ENCODE measurements at regions not wholly inside any gene's neighbourhood (a gene's known extent, or its start where the extent isn't known, plus 50 kb on each side); places are given as distances from the start of the nearest gene placed in this dataset.

- Histone ChIP-seq H2AK5ac (ENCODE audit: low read length) (no peak overlapping the region), H3K79me2 (ENCODE audit: control insufficient read depth, insufficient read depth, low read length, poor library complexity) (no peaks in the 10 kb centered on the region), H3K36me3 (ENCODE audit: control insufficient read depth in 1 of 2, insufficient read depth in 2 of 2, low read length in 2 of 2) (no peaks in the 10 kb centered on the region), H2BK120ac (ENCODE audit: insufficient read depth, low read length, poor library complexity) (no peak overlapping the region), H2BK5ac (ENCODE audit: low read depth, low read length, poor library complexity) (no peak overlapping the region), H2AFZ (ENCODE audit: insufficient read depth, low read length, poor library complexity) (no peak overlapping the region), H3K4me2 (ENCODE audit: low read length) (no peak overlapping the region), H4K91ac (ENCODE audit: low read depth, low read length) (no peak overlapping the region), H4K8ac (ENCODE audit: low read depth, low read length) (no peak overlapping the region), H3K18ac (ENCODE audit: low read length) (no peak overlapping the region), H3K23ac (ENCODE audit: low read length) (no peak overlapping the region), H3K79me1 (ENCODE audit: low read length) (no peaks in the 10 kb centered on the region), H3K9ac (ENCODE audit: low read length) (no peak overlapping the region), H3K4ac (ENCODE audit: low read depth, low read length) (no peak overlapping the region), H3K14ac (ENCODE audit: low read length) (no peak overlapping the region), H2BK12ac (ENCODE audit: low read length) (no peak overlapping the region), H3K27ac (ENCODE audit: low read depth, low read length) (no peak overlapping the region), H3K27me3 (ENCODE audit: insufficient read depth, low read length) (no peaks in the 10 kb centered on the region), H3K4me1 (ENCODE audit: control insufficient read depth in 1 of 2, insufficient read depth in 2 of 2, low read length in 2 of 2) (no peaks in the 10 kb centered on the region), H4K12ac (ENCODE audit: low read depth, low read length) (no peak overlapping the region), H3K4me3 (ENCODE audit: low read depth, low read length) (no peak overlapping the region), H3K9me3 (ENCODE audit: insufficient read depth, low read depth, low read length) (peaks cover 4% of the 10 kb centered on the region)
- no CpG with 5 or more reads among the region's 16 CpGs for WGBS (ENCODE audit: extremely low coverage, insufficient coverage, insufficient read length)
- DNase-seq, result no peak
Measured at GRCh38 chr1:4055294-4055967, 155.4 kb upstream of the C1orf174 start.

- H3K18ac ChIP-seq (ENCODE audit: low read length), result no peak overlapping the region
- no peak overlapping the region for H4K12ac ChIP-seq (ENCODE audit: low read depth, low read length)
- no peak overlapping the region for H3K14ac ChIP-seq (ENCODE audit: low read length)
- H2BK5ac ChIP-seq (ENCODE audit: low read depth, low read length, poor library complexity), result no peak overlapping the region
- H3K79me2 ChIP-seq (ENCODE audit: control insufficient read depth, insufficient read depth, low read length, poor library complexity), result no peaks in the 10 kb centered on the region
- no peaks in the 10 kb centered on the region for H3K36me3 ChIP-seq (ENCODE audit: control insufficient read depth in 1 of 2, insufficient read depth in 2 of 2, low read length in 2 of 2)
- no peak overlapping the region for H2BK12ac ChIP-seq (ENCODE audit: low read length)
- no peak overlapping the region for H3K4me3 ChIP-seq (ENCODE audit: low read depth, low read length)
- no peak overlapping the region for H3K27ac ChIP-seq (ENCODE audit: low read depth, low read length)
- no peak overlapping the region for H4K8ac ChIP-seq (ENCODE audit: low read depth, low read length)
- no peaks in the 10 kb centered on the region for H3K27me3 ChIP-seq (ENCODE audit: insufficient read depth, low read length)
- WGBS (ENCODE audit: extremely low coverage, insufficient coverage, insufficient read length), result no CpG with 5 or more reads among the region's 9 CpGs
- no peak overlapping the region for H2AK5ac ChIP-seq (ENCODE audit: low read length)
- no peak overlapping the region for H3K4me2 ChIP-seq (ENCODE audit: low read length)
- peaks cover 4% of the 10 kb centered on the region for H3K9me3 ChIP-seq (ENCODE audit: insufficient read depth, low read depth, low read length)
- H2BK120ac ChIP-seq (ENCODE audit: insufficient read depth, low read length, poor library complexity), result no peak overlapping the region
- H3K9ac ChIP-seq (ENCODE audit: low read length), result no peak overlapping the region
- H3K23ac ChIP-seq (ENCODE audit: low read length), result no peak overlapping the region
- H4K91ac ChIP-seq (ENCODE audit: low read depth, low read length), result no peak overlapping the region
- H3K79me1 ChIP-seq (ENCODE audit: low read length), result no peaks in the 10 kb centered on the region
- H2AFZ ChIP-seq (ENCODE audit: insufficient read depth, low read length, poor library complexity), result no peak overlapping the region
- no peak for DNase-seq
- no peaks in the 10 kb centered on the region for H3K4me1 ChIP-seq (ENCODE audit: control insufficient read depth in 1 of 2, insufficient read depth in 2 of 2, low read length in 2 of 2)
- no peak overlapping the region for H3K4ac ChIP-seq (ENCODE audit: low read depth, low read length)
Measured at GRCh38 chr1:4056422-4056821, 156.3 kb upstream of the C1orf174 start.

GRCh38 chr1:4056989-4057388, 156.9 kb upstream of the C1orf174 start:
- Histone ChIP-seq H3K27me3 (ENCODE audit: insufficient read depth, low read length) (no peaks in the 10 kb centered on the region), H3K18ac (ENCODE audit: low read length) (no peak overlapping the region), H2AK5ac (ENCODE audit: low read length) (no peak overlapping the region), H3K27ac (ENCODE audit: low read depth, low read length) (no peak overlapping the region), H2AFZ (ENCODE audit: insufficient read depth, low read length, poor library complexity) (no peak overlapping the region), H3K4me1 (ENCODE audit: control insufficient read depth in 1 of 2, insufficient read depth in 2 of 2, low read length in 2 of 2) (no peaks in the 10 kb centered on the region), H3K23ac (ENCODE audit: low read length) (no peak overlapping the region), H3K9me3 (ENCODE audit: insufficient read depth, low read depth, low read length) (peaks cover 4% of the 10 kb centered on the region), H4K12ac (ENCODE audit: low read depth, low read length) (no peak overlapping the region), H4K8ac (ENCODE audit: low read depth, low read length) (no peak overlapping the region), H3K14ac (ENCODE audit: low read length) (no peak overlapping the region), H4K91ac (ENCODE audit: low read depth, low read length) (no peak overlapping the region), H3K79me2 (ENCODE audit: control insufficient read depth, insufficient read depth, low read length, poor library complexity) (no peaks in the 10 kb centered on the region), H3K36me3 (ENCODE audit: control insufficient read depth in 1 of 2, insufficient read depth in 2 of 2, low read length in 2 of 2) (no peaks in the 10 kb centered on the region), H2BK120ac (ENCODE audit: insufficient read depth, low read length, poor library complexity) (no peak overlapping the region), H3K4me3 (ENCODE audit: low read depth, low read length) (no peak overlapping the region), H3K9ac (ENCODE audit: low read length) (no peak overlapping the region), H3K4ac (ENCODE audit: low read depth, low read length) (no peak overlapping the region), H3K4me2 (ENCODE audit: low read length) (no peak overlapping the region), H2BK12ac (ENCODE audit: low read length) (no peak overlapping the region), H3K79me1 (ENCODE audit: low read length) (no peaks in the 10 kb centered on the region), H2BK5ac (ENCODE audit: low read depth, low read length, poor library complexity) (no peak overlapping the region)
- no peak for DNase-seq
- WGBS (ENCODE audit: extremely low coverage, insufficient coverage, insufficient read length), result no CpG with 5 or more reads among the region's 7 CpGs

DNA sequence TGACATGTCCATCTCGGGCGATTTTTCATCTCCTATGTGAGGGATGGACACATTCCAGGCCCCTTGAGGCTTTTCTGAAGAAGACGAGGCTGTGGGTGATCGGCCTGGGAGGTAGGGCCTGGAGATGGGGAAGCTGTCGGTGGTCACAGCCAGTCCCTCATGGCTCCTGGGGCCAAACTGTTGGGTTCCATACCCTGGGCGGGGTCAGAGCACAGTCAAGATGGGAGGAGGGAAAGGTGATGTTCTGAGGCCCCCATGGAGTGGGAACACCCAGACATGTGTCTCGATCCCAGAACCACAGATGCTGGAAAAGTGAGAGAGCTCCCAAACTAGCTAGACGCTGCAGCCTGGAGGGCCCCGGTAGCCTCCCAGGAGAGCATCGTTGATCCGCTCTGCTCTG, 157.5 kb upstream of the C1orf174 start:
- Histone ChIP-seq H3K27ac (ENCODE audit: low read depth, low read length) (no peak overlapping the region), H3K4me2 (ENCODE audit: low read length) (no peak overlapping the region), H3K27me3 (ENCODE audit: insufficient read depth, low read length) (no peaks in the 10 kb centered on the region), H2AFZ (ENCODE audit: insufficient read depth, low read length, poor library complexity) (no peak overlapping the region), H3K79me2 (ENCODE audit: control insufficient read depth, insufficient read depth, low read length, poor library complexity) (no peaks in the 10 kb centered on the region), H3K9ac (ENCODE audit: low read length) (no peak overlapping the region), H3K14ac (ENCODE audit: low read length) (no peak overlapping the region), H4K8ac (ENCODE audit: low read depth, low read length) (no peak overlapping the region), H3K4me1 (ENCODE audit: control insufficient read depth in 1 of 2, insufficient read depth in 2 of 2, low read length in 2 of 2) (no peaks in the 10 kb centered on the region), H2BK5ac (ENCODE audit: low read depth, low read length, poor library complexity) (no peak overlapping the region), H3K4me3 (ENCODE audit: low read depth, low read length) (no peak overlapping the region), H2AK5ac (ENCODE audit: low read length) (no peak overlapping the region), H4K12ac (ENCODE audit: low read depth, low read length) (no peak overlapping the region), H3K36me3 (ENCODE audit: control insufficient read depth in 1 of 2, insufficient read depth in 2 of 2, low read length in 2 of 2) (no peaks in the 10 kb centered on the region), H2BK120ac (ENCODE audit: insufficient read depth, low read length, poor library complexity) (no peak overlapping the region), H3K9me3 (ENCODE audit: insufficient read depth, low read depth, low read length) (peaks cover 4% of the 10 kb centered on the region), H2BK12ac (ENCODE audit: low read length) (no peak overlapping the region), H3K18ac (ENCODE audit: low read length) (no peak overlapping the region), H3K79me1 (ENCODE audit: low read length) (no peaks in the 10 kb centered on the region), H4K91ac (ENCODE audit: low read depth, low read length) (no peak overlapping the region), H3K4ac (ENCODE audit: low read depth, low read length) (no peak overlapping the region), H3K23ac (ENCODE audit: low read length) (no peak overlapping the region)
- DNase-seq, result no peak
- WGBS (ENCODE audit: extremely low coverage, insufficient coverage, insufficient read length), result no CpG with 5 or more reads among the region's 11 CpGs

Measured in trophoblast cell (in vitro differentiated cells and primary cell).